KMS-11 (cell line): ENCODE measurements at regions not wholly inside any gene's neighbourhood (a gene's known extent, or its start where the extent isn't known, plus 50 kb on each side); places are given as distances from the start of the nearest gene placed in this dataset.
"Not testable (repeated sequence)": the region's sequence is repeated elsewhere in the genome, so short reads cannot be mapped to it uniquely, and the experiment has no call there.

Experiments used
- H2AFZ ChIP-seq: fragments of 200-600 bp; sonication (generic); 2 replicates; pipeline ENCODE4 v1.6.1; 2016; ENCODE audit warnings: antibody characterized with exemption, mixed run types, low read depth
- H3K27ac ChIP-seq: fragments of 200-600 bp; sonication (generic); 2 replicates; pipeline ENCODE4 v1.6.1; 2016; ENCODE audit warnings: mild to moderate bottlenecking, mixed run types
- H3K27me3 ChIP-seq: fragments of 200-600 bp; sonication (generic); 2 replicates; pipeline ENCODE4 v1.6.1; 2017; ENCODE audit warnings: mild to moderate bottlenecking, low read depth, mixed run types, moderate library complexity; ENCODE audit not compliant: insufficient read depth
- H3K36me3 ChIP-seq: fragments of 200-600 bp; sonication (generic); 2 replicates; pipeline ENCODE4 v1.6.1; 2017; ENCODE audit warnings: mild to moderate bottlenecking, mixed run types; ENCODE audit not compliant: insufficient read depth
- H3K4me1 ChIP-seq: fragments of 200-600 bp; sonication (generic); 2 replicates; pipeline ENCODE4 v1.6.1; 2016; ENCODE audit warnings: mild to moderate bottlenecking, low read depth, mixed run types; ENCODE audit not compliant: poor library complexity, severe bottlenecking
- H3K4me2 ChIP-seq: fragments of 200-600 bp; sonication (generic); 2 replicates; pipeline ENCODE4 v1.7.0; 2016; ENCODE audit warnings: mild to moderate bottlenecking, mixed run types
- H3K4me3 ChIP-seq: fragments of 200-600 bp; sonication (generic); IDR thresholded peaks from 2 replicates; pipeline ENCODE4 v1.6.1; 2017; ENCODE audit warnings: low read depth, low read length, mixed read lengths; ENCODE audit not compliant: insufficient read depth
- H3K79me2 ChIP-seq: fragments of 200-600 bp; sonication (generic); 2 replicates; pipeline ENCODE4 v1.6.1; 2016; ENCODE audit warnings: low read depth, mixed run types; ENCODE audit not compliant: insufficient read depth
- H3K9ac ChIP-seq: fragments of 200-600 bp; sonication (generic); 2 replicates; pipeline ENCODE4 v1.6.1; 2016; ENCODE audit warnings: mild to moderate bottlenecking, mixed run types
- H4K20me1 ChIP-seq: fragments of 200-600 bp; sonication (generic); 2 replicates; pipeline ENCODE4 v1.6.1; 2016; ENCODE audit warnings: mild to moderate bottlenecking, mixed run types; ENCODE audit not compliant: insufficient read depth
- TF ChIP-seq, protein P1 (sequence below): fragments of 200-600 bp; sonication (generic); conservative IDR thresholded peaks from 2 replicates; pipeline ENCODE4 v1.6.1; 2017; ENCODE audit warnings: low read depth, mild to moderate bottlenecking, antibody characterized with exemption, low read length, moderate library complexity, mixed read lengths

DNA sequence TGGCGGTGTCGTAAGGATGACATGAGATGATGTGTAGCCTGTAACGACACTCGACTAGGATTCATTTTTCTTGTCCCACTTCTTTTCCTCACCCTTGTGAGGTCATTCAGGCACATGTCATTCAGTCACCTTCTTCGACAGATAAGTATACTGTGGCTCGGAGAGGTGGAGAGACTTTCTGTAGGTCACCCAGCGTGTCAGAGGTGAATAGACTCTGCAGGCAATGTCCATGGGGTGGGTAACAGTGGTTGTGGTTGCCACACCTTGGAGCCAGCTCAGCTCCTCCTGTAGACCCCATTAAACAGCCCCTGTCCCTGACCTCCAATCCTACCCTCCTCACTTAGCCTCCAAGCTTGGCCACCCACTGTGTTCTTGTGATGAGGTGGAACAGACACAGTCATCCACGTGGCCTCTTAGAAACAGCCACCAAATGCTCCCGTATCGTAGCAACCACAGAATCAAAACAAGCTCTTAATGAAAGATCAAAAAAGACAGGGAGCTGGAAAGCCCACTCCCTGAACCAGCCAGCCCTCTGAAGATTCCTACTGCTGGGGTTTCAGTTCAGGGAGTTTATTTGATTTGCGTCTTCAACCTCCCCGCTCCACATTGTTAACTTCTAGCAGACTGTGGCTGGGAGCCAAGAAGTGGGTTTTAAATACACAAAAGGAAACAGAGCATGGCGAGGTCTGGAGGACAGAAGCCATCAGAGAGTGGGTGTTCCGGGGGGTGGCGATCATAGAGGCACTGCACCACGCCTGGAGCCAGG is 89.0 kb upstream of the GRK3 start:
- H3K9ac ChIP-seq: no peak overlapping the region

DNA sequence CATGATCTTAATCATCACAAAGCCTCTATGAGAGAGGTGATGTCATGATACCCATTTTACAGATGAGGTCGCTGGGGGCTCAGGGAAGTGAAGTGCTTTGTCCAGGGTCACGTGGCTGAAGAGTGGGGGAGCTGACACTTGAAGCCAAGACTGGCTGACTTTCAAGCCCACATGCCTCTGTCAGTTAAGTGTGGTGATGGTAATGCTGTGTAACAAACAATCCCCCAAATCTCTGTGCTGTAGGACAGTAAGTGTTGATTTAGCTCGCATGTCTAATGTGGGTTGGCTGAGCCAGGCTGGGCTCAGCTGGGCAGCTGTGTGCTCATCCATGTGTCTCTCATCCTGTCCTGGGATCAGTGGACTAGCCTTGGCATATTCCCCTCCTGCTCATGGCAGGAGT is 87.1 kb upstream of the GRK3 start:
- H3K9ac ChIP-seq: no peak overlapping the region
- H3K4me3 ChIP-seq: no peak overlapping the region
- H4K20me1 ChIP-seq: no peaks in the 10 kb centered on the region
- no peaks in the 10 kb centered on the region for H3K36me3 ChIP-seq
- peaks cover under 1% of the 10 kb centered on the region for H3K4me1 ChIP-seq
- H2AFZ ChIP-seq: no peak overlapping the region
- TF ChIP-seq, protein P1, sequence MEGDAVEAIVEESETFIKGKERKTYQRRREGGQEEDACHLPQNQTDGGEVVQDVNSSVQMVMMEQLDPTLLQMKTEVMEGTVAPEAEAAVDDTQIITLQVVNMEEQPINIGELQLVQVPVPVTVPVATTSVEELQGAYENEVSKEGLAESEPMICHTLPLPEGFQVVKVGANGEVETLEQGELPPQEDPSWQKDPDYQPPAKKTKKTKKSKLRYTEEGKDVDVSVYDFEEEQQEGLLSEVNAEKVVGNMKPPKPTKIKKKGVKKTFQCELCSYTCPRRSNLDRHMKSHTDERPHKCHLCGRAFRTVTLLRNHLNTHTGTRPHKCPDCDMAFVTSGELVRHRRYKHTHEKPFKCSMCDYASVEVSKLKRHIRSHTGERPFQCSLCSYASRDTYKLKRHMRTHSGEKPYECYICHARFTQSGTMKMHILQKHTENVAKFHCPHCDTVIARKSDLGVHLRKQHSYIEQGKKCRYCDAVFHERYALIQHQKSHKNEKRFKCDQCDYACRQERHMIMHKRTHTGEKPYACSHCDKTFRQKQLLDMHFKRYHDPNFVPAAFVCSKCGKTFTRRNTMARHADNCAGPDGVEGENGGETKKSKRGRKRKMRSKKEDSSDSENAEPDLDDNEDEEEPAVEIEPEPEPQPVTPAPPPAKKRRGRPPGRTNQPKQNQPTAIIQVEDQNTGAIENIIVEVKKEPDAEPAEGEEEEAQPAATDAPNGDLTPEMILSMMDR: no peak
- no peaks in the 10 kb centered on the region for H3K79me2 ChIP-seq
- no peak overlapping the region for H3K27ac ChIP-seq
- H3K27me3 ChIP-seq: no peaks in the 10 kb centered on the region
- no peak overlapping the region for H3K4me2 ChIP-seq

More for the DNA sequence above, 89.0 kb upstream of the GRK3 start:
- Histone ChIP-seq H3K27me3 (no peaks in the 10 kb centered on the region), H3K36me3 (no peaks in the 10 kb centered on the region), H3K4me2 (no peak overlapping the region), H4K20me1 (no peaks in the 10 kb centered on the region), H3K79me2 (no peaks in the 10 kb centered on the region), H2AFZ (no peak overlapping the region), H3K4me1 (no peaks in the 10 kb centered on the region), H3K4me3 (no peak overlapping the region), H3K27ac (no peak overlapping the region)
- TF ChIP-seq, protein P1: no peak

DNA sequence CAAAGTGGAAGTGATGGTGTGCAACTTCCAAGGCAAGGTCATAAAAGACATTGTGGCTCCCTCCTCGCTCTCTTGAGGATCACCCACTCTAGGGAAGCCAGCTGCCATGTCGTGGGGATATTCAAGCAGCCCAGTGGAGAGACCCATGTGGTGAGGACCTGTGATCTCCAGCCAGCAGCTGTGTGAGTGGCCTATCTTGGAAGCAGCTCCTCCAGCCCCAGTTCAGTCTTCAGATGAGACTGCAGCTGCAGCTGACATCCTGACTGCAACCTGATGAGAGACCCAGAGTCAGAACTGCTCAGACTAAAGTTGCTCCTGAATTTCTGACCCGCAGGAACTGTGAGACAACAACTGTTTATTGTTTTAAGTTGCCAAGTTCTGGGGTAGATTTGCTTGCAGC is 86.4 kb upstream of the GRK3 start:
- no peaks in the 10 kb centered on the region for H3K27me3 ChIP-seq
- TF ChIP-seq, protein P1: no peak
- H3K36me3 ChIP-seq: no peaks in the 10 kb centered on the region
- H3K79me2 ChIP-seq: no peaks in the 10 kb centered on the region
- H3K4me2 ChIP-seq: no peak overlapping the region
- no peak overlapping the region for H2AFZ ChIP-seq
- H3K4me3 ChIP-seq: no peak overlapping the region
- H4K20me1 ChIP-seq: no peaks in the 10 kb centered on the region
- no peak overlapping the region for H3K27ac ChIP-seq
- H3K4me1 ChIP-seq: peaks cover 8% of the 10 kb centered on the region
- no peak overlapping the region for H3K9ac ChIP-seq

DNA sequence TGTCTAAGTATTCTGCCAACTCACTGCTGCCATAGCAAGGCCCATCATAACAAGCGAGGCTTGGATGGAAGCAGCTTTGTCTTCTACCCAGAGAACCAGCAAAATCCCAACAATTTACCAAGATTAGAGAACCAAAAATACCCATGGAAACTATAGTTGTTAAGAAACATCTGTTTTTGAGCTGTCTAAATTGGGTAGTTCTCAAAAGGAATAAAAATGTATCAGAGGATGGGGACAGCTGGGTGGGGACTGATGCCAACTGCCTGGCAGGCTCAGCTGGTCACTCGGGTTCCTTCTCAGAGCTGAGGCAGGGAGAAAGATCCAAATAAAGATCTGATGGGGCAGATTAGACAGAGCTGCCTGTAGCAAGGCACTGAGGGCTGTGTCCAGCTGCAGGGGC is 85.9 kb upstream of the GRK3 start:
- Histone ChIP-seq H4K20me1 (no peaks in the 10 kb centered on the region), H3K36me3 (no peaks in the 10 kb centered on the region), H3K27ac (no peak overlapping the region), H3K9ac (no peak overlapping the region), H3K4me1 (peaks cover 12% of the 10 kb centered on the region), H3K4me3 (no peak overlapping the region), H3K27me3 (no peaks in the 10 kb centered on the region), H2AFZ (no peak overlapping the region), H3K79me2 (no peaks in the 10 kb centered on the region), H3K4me2 (no peak overlapping the region)
- TF ChIP-seq, protein P1: no peak

DNA sequence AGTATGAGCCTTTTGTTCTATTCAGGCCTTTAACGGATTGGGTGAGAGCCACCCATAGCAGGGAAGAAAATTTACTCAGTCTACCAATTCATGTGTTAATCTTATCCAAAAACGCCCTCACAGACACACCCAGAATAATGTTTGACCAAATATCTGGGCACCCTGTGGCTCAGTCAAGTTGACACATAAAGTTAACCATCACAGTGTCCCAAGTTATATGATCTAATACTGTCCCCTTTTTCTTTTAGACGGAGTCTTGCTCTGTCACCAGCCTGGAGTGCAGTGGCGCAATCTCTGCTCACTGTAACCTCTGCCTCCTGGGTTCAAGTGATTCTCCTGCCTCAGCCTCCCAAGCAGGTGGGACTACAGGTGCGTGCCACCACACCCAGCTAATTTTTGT is 83.6 kb upstream of the GRK3 start:
- peaks cover 33% of the 10 kb centered on the region for H3K4me1 ChIP-seq
- H3K27ac ChIP-seq, H3K4me2 ChIP-seq, H2AFZ ChIP-seq, H3K36me3 ChIP-seq, H4K20me1 ChIP-seq, H3K4me3 ChIP-seq, H3K79me2 ChIP-seq, H3K9ac ChIP-seq, H3K27me3 ChIP-seq: not testable (repeated sequence)
